K562 (cell line): ENCODE measurements at regions not wholly inside any gene's neighbourhood (a gene's known extent, or its start where the extent isn't known, plus 50 kb on each side); places are given as distances from the start of the nearest gene placed in this dataset.

Experiments used
- ATAC-seq: fragments of 200-7000 bp; cut with Tn5 transposase; 3 replicates; pipeline ENCODE4 v1.9.1; 2020; ENCODE audit warnings: moderate library complexity
- BruUV-seq: library from RNA; stranded (reverse); fragments of 400-500 nt; replicated peaks from 2 replicates; lab custom pipeline; 2021; lab: Mats Ljungman, UMichigan
- CTCF ChIA-PET: fragments of 300-600 bp; formaldehyde crosslinking; extraction: SDS; loops from one replicate; lab custom pipeline; 2021; ENCODE audit warnings: low intra/inter-chr PET ratio; lab: Yijun Ruan, JAX
- POLR2A ChIA-PET: fragments of 300-600, 350-650 bp; sonication (Branson Sonifier 250); formaldehyde crosslinking; extraction: SDS; loops from one replicate; lab custom pipeline; 2021; ENCODE audit warnings: antibody characterized with exemption, inconsistent platforms; lab: Yijun Ruan, JAX
- DNase-seq, 4 experiments: peaks; one replicate each; pipeline versions ENCODE4 v3.0.0 to v3.0.0-alpha.2; 2011 to 2018; ENCODE audit warnings: low spot score in 3 of 4, mixed read lengths in 3 of 4; ENCODE audit errors: extremely low read depth in 1 of 4
- FAIRE-seq: peaks from 2 replicates; lab custom pipeline; 2011; peaks lifted over from hg19 to GRCh38; lab: Jason Lieb, UNC
- H2AFZ ChIP-seq: 2 replicates; pipeline ENCODE4 v1.6.0; 2011; ENCODE audit warnings: low read depth, low read length, control low read depth, inconsistent platforms
- H3K27ac ChIP-seq: fragments of 200-600 bp; 3 replicates; pipeline ENCODE4 v1.8.0; 2011; ENCODE audit warnings: low read depth, mild to moderate bottlenecking, control low read depth, inconsistent platforms, low read length, moderate library complexity, mixed read lengths; ENCODE audit errors: extremely low read depth
- H3K27me3 ChIP-seq, 2 experiments: fragments of 300-600 bp in 1 of 2; 2 replicates in 1 of 2; 3 replicates in 1 of 2; pipeline versions ENCODE4 v1.6.0 to v1.8.0; 2011; ENCODE audit warnings: inconsistent platforms in 2 of 2, low read length in 2 of 2, mild to moderate bottlenecking in 1 of 2, mixed read lengths in 1 of 2, moderate library complexity in 1 of 2; ENCODE audit not compliant: control insufficient read depth in 2 of 2, insufficient read depth in 2 of 2
- H3K36me3 ChIP-seq: fragments of 300-600 bp; 3 replicates; pipeline ENCODE4 v1.8.0; 2011; ENCODE audit warnings: mild to moderate bottlenecking, low read length, inconsistent platforms; ENCODE audit not compliant: control insufficient read depth, insufficient read depth
- H3K4me1 ChIP-seq, 2 experiments: fragments of 200-600 bp in 1 of 2; replicated peaks in 1 of 2; 2 replicates in 1 of 2; 3 replicates in 1 of 2; pipeline versions ENCODE4 v1.5.1 to v1.8.0; 2011; ENCODE audit warnings: inconsistent platforms in 2 of 2, low read length in 2 of 2, mild to moderate bottlenecking in 1 of 2, mixed read lengths in 1 of 2, moderate library complexity in 1 of 2; ENCODE audit not compliant: control insufficient read depth in 2 of 2, insufficient read depth in 2 of 2
- H3K4me2 ChIP-seq: 2 replicates; pipeline ENCODE4 v1.6.1; 2011; ENCODE audit warnings: low read length, control low read depth, inconsistent platforms, mixed read lengths; ENCODE audit not compliant: insufficient read depth
- H3K4me3 ChIP-seq: fragments of 200-600 bp; sonication (generic), shearing (Covaris generic); 2 replicates; pipeline ENCODE4 v1.5.1; 2016; ENCODE audit warnings: control low read depth, inconsistent platforms
- H3K79me2 ChIP-seq: fragments of 200-600 bp; 3 replicates; pipeline ENCODE4 v1.8.0; 2011; ENCODE audit warnings: low read length, inconsistent platforms; ENCODE audit not compliant: control insufficient read depth, insufficient read depth
- H3K9ac ChIP-seq, 2 experiments: 2 replicates each; pipeline versions ENCODE4 v1.6.0 to v1.6.1; 2011; ENCODE audit warnings: low read depth in 2 of 2, low read length in 2 of 2, control low read depth in 1 of 2, inconsistent platforms in 1 of 2, mild to moderate bottlenecking in 1 of 2, mixed read lengths in 1 of 2; ENCODE audit not compliant: insufficient read depth in 1 of 2
- H3K9me1 ChIP-seq: one replicate; pipeline ENCODE4 v1.6.0; 2011; ENCODE audit warnings: inconsistent platforms, mild to moderate bottlenecking, low read length, moderate library complexity; ENCODE audit not compliant: control insufficient read depth, insufficient read depth
- H3K9me3 ChIP-seq: replicated peaks from 2 replicates; pipeline ENCODE4 v1.5.1; 2011; ENCODE audit warnings: low read depth, low read length, inconsistent platforms; ENCODE audit not compliant: control insufficient read depth, insufficient read depth
- H4K20me1 ChIP-seq: replicated peaks from 2 replicates; pipeline ENCODE4 v1.6.1; 2011; ENCODE audit warnings: low read length, inconsistent platforms, mixed read lengths; ENCODE audit not compliant: control insufficient read depth, insufficient read depth
- MCM7 ChIP-seq, 2 experiments: fragments of 450-650 bp; IDR thresholded peaks; 2 replicates each; pipeline ENCODE4 v1.6.1; 2016 to 2018
- MXI1 ChIP-seq: IDR thresholded peaks from 2 replicates; pipeline ENCODE4 v1.6.1; 2011; ENCODE audit warnings: low read depth, mild to moderate bottlenecking, improper control_type of control experiment, low read length
- RBM14 ChIP-seq: fragments of 200-400 bp; formaldehyde crosslinking; IDR thresholded peaks from 2 replicates; pipeline ENCODE4 v1.6.1; 2018; ENCODE audit warnings: low read depth, mild to moderate bottlenecking, low read length, moderate library complexity, borderline replicate concordance; ENCODE audit not compliant: insufficient read depth
- RERE ChIP-seq: sonication (generic); formaldehyde crosslinking; IDR thresholded peaks from 2 replicates; pipeline ENCODE4 v1.8.0; 2023; ENCODE audit warnings: missing genetic modification reagents, mild to moderate bottlenecking, borderline replicate concordance
- THRAP3 ChIP-seq: fragments of 450-650 bp; IDR thresholded peaks from 2 replicates; pipeline ENCODE4 v1.6.1; 2016; ENCODE audit warnings: mild to moderate bottlenecking, inconsistent platforms, borderline replicate concordance
- ZNF24 ChIP-seq: fragments of 450-650 bp; IDR thresholded peaks from 2 replicates; pipeline ENCODE4 v1.6.1; 2016
- ZNF512 ChIP-seq: IDR thresholded peaks from 2 replicates; pipeline ENCODE4 v1.6.1; 2016; ENCODE audit warnings: missing genetic modification characterization, missing compliant biosample characterization
- WGBS: fragments of 100-300 bp; shearing (Covaris generic); methylation state at CpG from one replicate; pipeline ENCODE4 v1.1.6; 2016; ENCODE audit warnings: low coverage, mixed read lengths; ENCODE audit not compliant: insufficient coverage; ENCODE audit errors: missing lambda C conversion rate; 5-methylcytosine and 5-hydroxymethylcytosine counted together
- in situ Hi-C: fragments of 300-500 bp; cut with MboI; formaldehyde crosslinking; loops from 4 replicates; pipeline ENCODE4 v1.15.0; 2018; ENCODE audit warnings: inconsistent platforms, mixed read lengths
- intact Hi-C: fragments of 100-400 bp; cut with micrococcal nuclease; formaldehyde crosslinking; loops from 2 replicates; pipeline ENCODE4 v1.14.2; 2022
- TF ChIP-seq, protein P1 (sequence below): fragments of 450-650 bp; IDR thresholded peaks from 2 replicates; pipeline ENCODE4 v1.6.1; 2016; ENCODE audit warnings: mild to moderate bottlenecking

DNA sequence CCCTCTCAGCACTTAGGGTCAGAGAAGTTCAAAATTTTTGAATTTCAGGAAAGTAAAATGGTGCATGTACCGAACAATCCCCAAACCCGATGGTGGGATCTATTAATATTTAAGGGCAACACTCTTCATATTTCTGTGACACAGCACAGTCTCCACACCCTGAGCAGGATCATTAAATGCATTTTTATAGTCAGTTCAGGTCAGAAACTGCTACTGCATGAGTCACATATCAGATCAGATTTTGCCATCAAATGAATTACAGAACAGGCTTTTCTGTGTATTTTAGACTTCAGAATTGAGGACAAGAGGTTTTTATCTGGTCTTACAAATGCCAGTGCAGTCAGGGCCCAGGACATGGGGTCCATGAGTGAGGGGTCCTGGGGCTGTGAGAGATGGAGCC, 79.2 kb downstream of the RIPK4 start:
- Histone ChIP-seq H2AFZ (no peak overlapping the region), H3K36me3 (no peaks in the 10 kb centered on the region), H3K27ac (no peak overlapping the region), H3K4me3 (no peak overlapping the region), H3K9ac (no peak overlapping the region), H3K9me3 (no peaks in the 10 kb centered on the region), H4K20me1 (no peaks in the 10 kb centered on the region), H3K4me1 (no peaks in the 10 kb centered on the region)
- no peak for FAIRE-seq
- WGBS, result 0% methylated on average over 2 of the region's 2 CpGs
- no peak for ATAC-seq
- in situ Hi-C loops (no loop called here), intact Hi-C loops (no loop called here)
- no TSS peak for BruUV-seq
- POLR2A ChIA-PET, result no interaction called here
- no peak for TF ChIP-seq RBM14
- TF ChIP-seq, protein P1, sequence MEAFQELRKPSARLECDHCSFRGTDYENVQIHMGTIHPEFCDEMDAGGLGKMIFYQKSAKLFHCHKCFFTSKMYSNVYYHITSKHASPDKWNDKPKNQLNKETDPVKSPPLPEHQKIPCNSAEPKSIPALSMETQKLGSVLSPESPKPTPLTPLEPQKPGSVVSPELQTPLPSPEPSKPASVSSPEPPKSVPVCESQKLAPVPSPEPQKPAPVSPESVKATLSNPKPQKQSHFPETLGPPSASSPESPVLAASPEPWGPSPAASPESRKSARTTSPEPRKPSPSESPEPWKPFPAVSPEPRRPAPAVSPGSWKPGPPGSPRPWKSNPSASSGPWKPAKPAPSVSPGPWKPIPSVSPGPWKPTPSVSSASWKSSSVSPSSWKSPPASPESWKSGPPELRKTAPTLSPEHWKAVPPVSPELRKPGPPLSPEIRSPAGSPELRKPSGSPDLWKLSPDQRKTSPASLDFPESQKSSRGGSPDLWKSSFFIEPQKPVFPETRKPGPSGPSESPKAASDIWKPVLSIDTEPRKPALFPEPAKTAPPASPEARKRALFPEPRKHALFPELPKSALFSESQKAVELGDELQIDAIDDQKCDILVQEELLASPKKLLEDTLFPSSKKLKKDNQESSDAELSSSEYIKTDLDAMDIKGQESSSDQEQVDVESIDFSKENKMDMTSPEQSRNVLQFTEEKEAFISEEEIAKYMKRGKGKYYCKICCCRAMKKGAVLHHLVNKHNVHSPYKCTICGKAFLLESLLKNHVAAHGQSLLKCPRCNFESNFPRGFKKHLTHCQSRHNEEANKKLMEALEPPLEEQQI, result no peak
- no peak for TF ChIP-seq THRAP3
- no peak for TF ChIP-seq RERE (CRISPR knock-in tag)
- no peak for TF ChIP-seq MCM7 (IDR thresholded peaks at IDR 0.05)
- no peak for TF ChIP-seq MXI1
- no peak for TF ChIP-seq ZNF512 (tag)
- TF ChIP-seq ZNF24, result no peak
- TF ChIP-seq, all 486 proteins: peak for 0
- Histone ChIP-seq H3K27me3 (peaks cover 49 to 82% of the 10 kb centered on the region in 2 experiments), H3K79me2 (no peaks in the 10 kb centered on the region), H3K4me2 (no peak overlapping the region), H3K9me1 (no peaks in the 10 kb centered on the region)
- no peak for DNase-seq
- CTCF ChIA-PET, result no interaction called here
